ENCODE measurements at regions not wholly inside any gene's neighbourhood (a gene's known extent, or its start where the extent isn't known, plus 50 kb on each side); places are given as distances from the start of the nearest gene placed in this dataset.
A peak's percentile ranks its signal among the peaks of the same experiment; 100 is the strongest.
"Not testable (repeated sequence)": the region's sequence is repeated elsewhere in the genome, so short reads cannot be mapped to it uniquely, and the experiment has no call there.

GRCh38 chr11:114802878-114803277 lies 124.6 kb downstream of the NXPE2 start:
- no peak for DNase-seq (ENCODE audit: low read depth in 4 of 4, low spot score in 2 of 4)

- not testable (repeated sequence) for DNase-seq (ENCODE audit: low read depth in 4 of 4, low spot score in 2 of 4)
Observed at GRCh38 chr11:114805431-114805830, 127.1 kb downstream of the NXPE2 start.

GRCh38 chr11:114811971-114812370 lies 133.6 kb downstream of the NXPE2 start:
- DNase-seq (ENCODE audit: low read depth in 4 of 4, low spot score in 2 of 4), result no peak

GRCh38 chr11:114812733-114813132 lies 134.4 kb downstream of the NXPE2 start:
- no peak for DNase-seq (ENCODE audit: low read depth in 4 of 4, low spot score in 2 of 4)

GRCh38 chr11:114813189-114813718 lies 134.9 kb downstream of the NXPE2 start:
- no peak for DNase-seq (ENCODE audit: low read depth in 4 of 4, low spot score in 2 of 4)

- no peak for DNase-seq (ENCODE audit: low read depth in 4 of 4, low spot score in 2 of 4)
Observed at GRCh38 chr11:114815176-114815575, 136.8 kb downstream of the NXPE2 start.

GRCh38 chr11:114815761-114816160 lies 137.4 kb downstream of the NXPE2 start:
- no peak for DNase-seq (ENCODE audit: low read depth in 4 of 4, low spot score in 2 of 4)

GRCh38 chr11:114816791-114817190 lies 138.5 kb downstream of the NXPE2 start:
- DNase-seq (ENCODE audit: low read depth in 4 of 4, low spot score in 2 of 4), result no peak

GRCh38 chr11:114818382-114818781 lies 140.1 kb downstream of the NXPE2 start:
- no peak for DNase-seq (ENCODE audit: low read depth in 4 of 4, low spot score in 2 of 4)

- DNase-seq (ENCODE audit: low read depth in 4 of 4, low spot score in 2 of 4), result no peak
Observed at GRCh38 chr11:114819028-114819427, 140.7 kb downstream of the NXPE2 start.

- DNase-seq (ENCODE audit: low read depth in 4 of 4, low spot score in 2 of 4), result no peak
Observed at GRCh38 chr11:114820621-114821020, 142.3 kb downstream of the NXPE2 start.

- no peak for DNase-seq (ENCODE audit: low read depth in 4 of 4, low spot score in 2 of 4)
Observed at GRCh38 chr11:114821621-114822412, 143.5 kb downstream of the NXPE2 start.

GRCh38 chr11:114826910-114827442 lies 148.6 kb downstream of the NXPE2 start:
- DNase-seq (ENCODE audit: low read depth in 4 of 4, low spot score in 2 of 4), result no peak

- no peak for DNase-seq (ENCODE audit: low read depth in 4 of 4, low spot score in 2 of 4)
Observed at GRCh38 chr11:114827736-114828135, 149.4 kb downstream of the NXPE2 start.

GRCh38 chr11:114832532-114833125 lies 154.3 kb downstream of the NXPE2 start:
- no peak for DNase-seq (ENCODE audit: low read depth in 4 of 4, low spot score in 2 of 4)

- no peak for DNase-seq (ENCODE audit: low read depth in 4 of 4, low spot score in 2 of 4)
Observed at GRCh38 chr11:114836161-114836560, 157.8 kb downstream of the NXPE2 start.

- DNase-seq (ENCODE audit: low read depth in 4 of 4, low spot score in 2 of 4), result no peak
Observed at GRCh38 chr11:114844896-114845295, 166.6 kb downstream of the NXPE2 start.

- no peak for DNase-seq (ENCODE audit: low read depth in 4 of 4, low spot score in 2 of 4)
Observed at GRCh38 chr11:114845766-114846415, 167.6 kb downstream of the NXPE2 start.

GRCh38 chr11:114846416-114846791 lies 168.1 kb downstream of the NXPE2 start:
- DNase-seq (ENCODE audit: low read depth in 4 of 4, low spot score in 2 of 4), result no peak

- DNase-seq (ENCODE audit: low read depth in 4 of 4, low spot score in 2 of 4), result peak; percentile 20 to 31 (median 24)
Observed at GRCh38 chr11:114847306-114847975, 169.1 kb downstream of the NXPE2 start.

- DNase-seq (ENCODE audit: low read depth in 4 of 4, low spot score in 2 of 4), result no peak
Observed at GRCh38 chr11:114848027-114848426, 169.7 kb downstream of the NXPE2 start.
